Superior temporal gyrus (tissue), 1 donor: ENCODE measurements at regions not wholly inside any gene's neighbourhood (a gene's known extent, or its start where the extent isn't known, plus 50 kb on each side); places are given as distances from the start of the nearest gene placed in this dataset.

Source experiments
- DNase-seq: peaks from one replicate; pipeline ENCODE4 v3.0.0-alpha.2; 2016; ENCODE audit errors: extremely low spot score

DNA sequence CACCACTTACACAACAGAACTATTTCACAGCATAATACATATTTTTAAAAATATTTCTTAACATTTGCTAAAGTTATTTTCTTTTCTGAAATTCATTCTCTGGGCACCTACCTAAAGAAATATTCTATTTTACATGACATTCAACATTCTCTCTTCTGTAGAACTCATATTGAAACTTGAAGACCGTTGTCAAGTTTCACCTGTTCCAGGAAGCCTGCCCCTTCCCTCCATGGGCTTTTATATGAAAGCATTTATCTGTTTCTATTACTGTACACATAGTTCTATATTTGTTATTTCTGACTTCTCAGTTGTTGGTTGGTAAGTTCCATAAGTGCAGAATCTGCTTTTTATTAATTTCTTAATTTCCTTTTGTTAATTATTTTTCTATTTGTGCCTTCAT is 204.3 kb upstream of the ALCAM start:
- no peak for DNase-seq

DNA sequence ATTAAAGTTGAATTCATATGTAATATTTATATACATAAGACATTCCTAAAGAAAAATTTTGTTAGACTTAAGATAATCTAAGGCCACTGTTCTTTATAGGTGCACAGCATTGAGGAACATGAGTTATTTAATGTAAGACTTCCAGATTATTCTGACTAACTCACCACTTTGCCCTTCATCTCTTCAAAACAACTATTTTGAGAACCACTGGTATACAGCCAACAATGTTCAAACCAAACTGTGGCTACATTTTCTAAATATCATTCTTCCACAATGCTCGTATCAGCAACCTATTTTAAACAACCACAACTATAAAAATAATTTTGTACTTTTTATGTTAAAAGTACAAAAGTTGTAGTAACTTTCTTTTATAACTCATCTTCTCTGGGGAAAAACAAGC is 199.8 kb upstream of the ALCAM start:
- no peak for DNase-seq

DNA sequence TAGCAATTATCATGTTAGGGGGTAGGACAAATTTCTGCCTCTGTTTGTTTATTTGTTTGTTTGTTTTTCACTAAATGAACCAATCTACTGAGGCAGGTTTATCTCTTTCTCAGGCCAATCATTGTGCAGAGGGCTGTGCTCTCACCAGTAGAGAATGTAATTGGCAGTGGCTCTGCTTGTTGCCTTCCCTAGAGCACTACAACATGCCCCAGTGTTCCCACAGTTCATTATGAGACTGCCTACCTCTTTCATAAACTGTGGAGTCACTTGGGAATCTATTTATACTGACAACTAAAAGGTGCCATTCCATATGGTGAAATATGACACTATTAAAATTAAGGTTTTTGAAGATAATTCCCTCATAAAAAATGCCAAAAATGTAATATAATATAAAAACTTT is 196.3 kb upstream of the ALCAM start:
- DNase-seq: no peak

DNA sequence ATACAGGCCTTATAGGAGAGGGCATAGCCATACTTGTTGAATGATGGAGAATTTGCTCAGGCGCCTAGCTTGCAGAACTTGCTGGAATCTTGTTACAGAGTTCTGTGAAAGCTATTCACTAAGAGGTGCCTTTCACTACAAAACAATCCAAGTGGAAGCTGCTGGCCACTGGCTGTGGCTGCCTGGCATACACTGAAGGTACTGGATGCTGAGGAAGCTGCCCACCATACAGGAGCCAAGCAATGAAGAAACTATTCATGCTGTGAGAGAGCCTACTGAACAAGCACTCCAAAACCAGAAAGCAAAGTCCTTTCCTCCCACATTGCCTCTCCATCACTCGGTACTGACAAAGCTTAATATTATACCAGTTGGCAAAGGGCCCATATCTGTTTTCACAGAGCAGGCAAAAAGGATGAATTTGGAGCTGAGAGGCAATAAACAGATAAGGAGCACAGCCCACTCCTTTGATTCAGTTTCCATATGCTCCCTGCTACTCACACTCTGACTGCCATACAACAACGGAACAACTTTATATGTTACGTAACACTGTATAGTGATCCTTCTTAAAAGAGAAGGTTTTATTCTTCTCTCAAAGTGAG is 192.6 kb upstream of the ALCAM start:
- no peak for DNase-seq

DNA sequence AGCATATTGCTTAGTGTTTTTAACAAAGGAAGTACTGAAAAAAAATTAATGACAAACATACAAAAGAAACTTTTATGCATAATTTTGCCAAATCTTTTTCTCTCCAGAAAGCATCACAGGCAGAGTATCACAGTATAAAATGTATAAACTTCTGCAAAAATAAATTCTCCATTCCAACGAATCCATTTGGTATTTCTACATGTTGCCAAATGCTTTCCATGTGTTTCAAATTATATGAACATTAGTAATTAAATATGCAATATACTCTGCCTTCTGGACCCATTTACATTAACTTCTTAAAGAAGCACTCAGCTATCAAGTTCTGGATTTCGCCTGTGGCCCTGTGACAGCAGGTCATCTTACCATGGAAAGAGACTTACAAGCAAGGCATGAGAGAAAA is 189.1 kb upstream of the ALCAM start:
- DNase-seq: no peak

DNA sequence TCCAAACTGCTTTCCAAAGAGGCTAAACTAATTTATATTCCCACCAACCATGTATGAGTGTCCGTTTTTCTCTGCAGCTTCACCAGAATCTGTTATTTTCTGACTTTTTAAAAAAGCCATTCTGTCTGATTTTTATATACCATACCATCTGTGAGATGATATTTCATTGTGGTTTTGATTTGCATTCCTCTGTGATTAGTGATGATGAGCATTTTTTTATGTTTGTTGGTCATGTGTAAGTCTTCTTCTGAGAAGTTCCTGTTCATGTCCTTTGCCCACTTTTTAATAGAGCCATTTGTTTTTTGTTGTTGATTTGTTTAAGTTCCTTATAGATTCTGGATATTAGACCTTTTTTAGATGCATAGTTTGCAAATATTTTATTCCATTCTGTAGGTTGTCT is 179.4 kb upstream of the ALCAM start:
- no peak for DNase-seq

DNA sequence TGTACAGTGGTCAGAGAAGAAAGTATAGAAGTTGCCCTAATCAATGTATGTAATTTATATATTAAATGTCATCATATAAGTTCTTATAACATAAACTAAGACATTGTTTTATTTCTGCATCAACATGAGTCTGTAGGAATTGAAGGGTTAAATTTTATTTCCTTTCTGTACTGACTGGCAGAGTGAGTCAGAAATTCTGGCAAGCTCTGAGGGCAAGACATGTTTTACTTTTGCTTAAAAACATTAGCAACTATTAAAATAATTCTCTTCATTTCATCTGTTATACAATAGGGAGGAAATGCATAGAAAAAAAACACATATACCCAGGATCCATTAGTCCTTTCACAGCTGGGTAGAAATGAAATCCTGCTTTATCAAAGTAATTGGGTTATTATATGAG is 171.4 kb upstream of the ALCAM start:
- DNase-seq: no peak

DNA sequence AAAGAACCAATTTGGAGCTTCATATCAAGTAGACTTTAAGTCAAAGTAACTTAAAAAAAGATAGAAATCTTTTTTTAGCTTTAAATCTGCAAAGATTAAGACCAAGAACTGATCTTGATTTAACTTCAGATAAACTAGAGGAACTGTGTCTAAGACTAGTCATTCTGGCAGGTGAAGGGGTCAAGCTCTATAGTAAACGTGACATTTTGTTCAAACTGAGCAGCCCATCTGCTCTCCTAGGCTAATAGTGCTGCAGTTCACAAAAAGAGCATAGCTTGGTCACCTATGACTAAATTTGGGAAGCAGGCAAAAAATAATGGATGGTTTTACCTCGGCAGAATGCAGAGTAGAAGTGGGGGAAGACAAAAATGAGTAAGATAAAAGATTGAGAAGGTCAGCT is 168.8 kb upstream of the ALCAM start:
- no peak for DNase-seq

DNA sequence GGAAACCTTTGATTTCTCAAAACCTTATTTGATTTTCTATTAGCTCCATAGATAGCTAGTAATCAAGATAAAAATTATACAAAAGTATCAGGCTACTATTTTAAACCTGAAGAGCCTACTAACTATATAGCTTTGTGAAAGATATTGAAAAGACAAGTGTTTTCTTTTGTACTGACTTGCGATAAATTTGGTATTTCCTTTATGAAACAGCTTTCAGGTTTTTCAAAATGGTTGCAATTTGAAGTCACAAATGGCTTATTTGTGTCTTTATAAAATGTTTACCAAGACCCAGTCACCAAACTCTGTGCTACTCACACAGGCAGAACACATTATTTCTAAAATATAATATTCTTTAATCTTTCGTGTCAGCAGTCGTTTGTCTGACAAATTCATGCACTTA is 167.5 kb upstream of the ALCAM start:
- DNase-seq: no peak

DNA sequence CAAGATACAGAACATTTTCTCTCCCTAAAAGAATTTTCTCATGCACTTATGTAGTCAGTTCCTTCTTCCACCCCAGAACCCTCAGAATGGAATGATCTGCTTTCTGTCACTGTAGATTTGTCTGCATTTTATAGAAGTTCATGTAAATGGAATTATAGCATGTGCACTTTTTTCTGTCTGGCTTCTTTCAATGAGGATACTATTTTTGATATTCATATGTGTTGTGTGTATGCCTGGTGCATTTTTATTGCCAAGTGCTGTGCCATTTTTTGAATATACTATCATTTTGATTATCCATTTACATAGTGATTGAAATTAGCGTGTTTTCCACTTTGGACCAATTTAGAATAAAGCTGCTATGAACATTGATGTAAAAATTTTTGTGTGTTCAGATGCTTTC is 156.6 kb upstream of the ALCAM start:
- no peak for DNase-seq

DNA sequence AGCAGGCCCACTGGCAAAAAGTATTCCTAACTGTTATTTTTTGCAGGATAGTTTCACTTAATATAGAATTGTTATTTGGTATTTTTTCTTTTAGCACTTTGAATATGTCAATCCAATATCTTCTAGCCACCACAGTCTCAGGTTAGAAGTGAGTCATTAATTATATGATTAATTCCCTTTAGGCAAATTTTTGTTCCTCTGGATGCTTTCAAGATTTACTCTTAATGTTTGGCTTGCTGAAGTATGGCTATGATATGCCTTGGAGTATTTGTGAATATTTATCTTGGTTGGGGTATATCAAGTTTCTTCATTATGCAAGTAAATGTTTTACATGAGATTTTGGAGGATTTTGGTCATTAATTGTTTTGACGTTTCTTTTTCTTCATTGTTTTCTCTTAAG is 152.1 kb upstream of the ALCAM start:
- no peak for DNase-seq

DNA sequence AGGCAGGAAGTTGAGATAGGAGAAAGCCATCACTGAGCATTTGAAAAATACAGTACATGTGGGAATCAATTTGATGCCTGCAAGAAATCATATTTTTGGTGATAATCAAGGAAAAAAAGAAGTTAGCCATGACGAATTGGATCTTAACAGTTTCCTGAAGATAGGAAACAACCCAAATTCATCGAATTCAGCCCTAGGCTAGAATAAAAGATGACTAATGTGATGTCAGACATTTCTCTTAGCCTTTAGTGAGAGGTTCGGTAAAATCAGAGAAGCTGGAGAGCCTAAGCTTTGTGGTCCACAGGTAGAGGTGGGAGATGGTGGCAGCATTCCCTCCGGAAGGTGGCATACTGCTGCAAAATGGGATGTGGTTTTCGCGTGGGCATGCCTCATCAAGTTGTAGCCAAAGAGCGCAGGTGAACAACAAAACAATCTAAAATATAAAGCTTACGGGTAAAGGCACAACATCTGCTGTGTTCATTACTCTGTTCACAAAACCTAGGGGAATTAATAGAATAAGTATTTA is 144.1 kb upstream of the ALCAM start:
- DNase-seq: no peak

DNA sequence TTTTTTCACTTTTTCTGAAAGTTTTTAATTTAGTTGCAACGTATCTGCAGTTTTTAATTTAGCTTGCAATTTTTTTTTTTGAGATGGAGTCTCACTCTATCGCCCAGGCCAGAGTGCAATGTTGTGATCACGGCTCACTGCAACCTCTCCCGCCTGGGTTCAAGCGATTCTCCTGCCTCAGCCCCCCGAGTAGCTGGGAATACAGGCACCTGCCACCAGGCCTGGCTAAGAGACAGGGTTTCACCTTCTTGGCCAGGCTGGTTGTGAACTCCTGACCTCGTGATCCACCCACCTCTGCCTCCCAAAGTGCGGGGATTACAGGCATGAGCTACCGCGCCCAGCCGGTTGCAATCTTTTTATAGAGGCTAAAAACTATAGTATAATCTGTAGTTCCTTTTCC is 142.9 kb upstream of the ALCAM start:
- DNase-seq: no peak

DNA sequence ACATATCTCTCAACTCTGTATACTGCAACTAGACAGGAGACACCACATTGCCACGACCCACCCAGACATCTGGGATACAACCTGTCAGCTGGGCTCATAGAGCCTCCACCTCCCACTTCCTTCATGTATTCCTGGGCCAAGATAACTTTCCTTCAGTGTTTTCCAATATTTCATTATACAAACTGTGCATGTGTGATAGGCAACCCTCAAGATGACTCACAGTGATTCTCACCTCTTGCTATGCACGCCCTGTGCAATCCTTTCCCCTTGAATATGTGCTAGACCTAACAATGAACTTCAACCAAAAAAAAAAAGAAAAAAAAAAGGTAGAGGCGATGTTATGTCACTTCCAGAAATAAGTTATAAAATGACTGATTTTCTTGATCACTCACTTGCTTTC is 138.0 kb upstream of the ALCAM start:
- DNase-seq: no peak

DNA sequence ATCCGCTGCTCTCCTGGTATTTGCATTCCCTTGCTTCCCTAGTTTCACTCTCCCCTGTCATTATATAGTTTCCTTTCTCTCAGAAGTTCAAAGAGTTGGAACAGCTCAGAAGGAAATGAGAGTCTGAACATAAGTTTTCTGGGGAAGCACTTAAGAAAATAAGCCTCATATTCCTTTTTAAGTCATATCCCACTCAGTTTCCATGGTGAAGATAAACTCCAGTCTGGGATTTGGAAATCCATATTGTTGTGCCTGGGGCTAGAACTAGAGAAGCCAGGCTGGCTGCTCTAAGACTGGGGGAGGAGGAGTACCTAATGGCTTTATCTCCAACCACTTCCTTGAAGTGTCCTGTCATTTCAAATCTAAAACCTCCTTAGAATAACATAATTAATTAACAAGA is 134.2 kb upstream of the ALCAM start:
- DNase-seq: no peak

DNA sequence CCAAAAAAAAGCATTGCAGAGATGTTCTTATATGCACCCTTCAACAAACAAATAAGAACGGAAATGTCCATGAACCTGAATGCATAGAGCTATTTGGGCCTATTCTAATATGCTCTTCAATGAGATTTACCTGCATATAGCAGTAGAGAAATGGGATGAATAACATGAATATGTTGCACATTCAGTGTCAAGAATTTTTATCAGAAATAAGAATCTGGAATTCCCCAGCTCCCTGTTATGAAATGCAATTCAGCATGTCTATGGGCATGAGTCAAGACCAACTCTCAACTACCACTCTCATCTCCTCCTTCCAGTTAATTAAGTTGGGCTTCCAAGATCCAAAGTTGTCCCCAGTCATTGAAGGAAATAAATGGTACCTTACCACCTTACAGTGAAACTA is 133.7 kb upstream of the ALCAM start:
- DNase-seq: no peak

DNA sequence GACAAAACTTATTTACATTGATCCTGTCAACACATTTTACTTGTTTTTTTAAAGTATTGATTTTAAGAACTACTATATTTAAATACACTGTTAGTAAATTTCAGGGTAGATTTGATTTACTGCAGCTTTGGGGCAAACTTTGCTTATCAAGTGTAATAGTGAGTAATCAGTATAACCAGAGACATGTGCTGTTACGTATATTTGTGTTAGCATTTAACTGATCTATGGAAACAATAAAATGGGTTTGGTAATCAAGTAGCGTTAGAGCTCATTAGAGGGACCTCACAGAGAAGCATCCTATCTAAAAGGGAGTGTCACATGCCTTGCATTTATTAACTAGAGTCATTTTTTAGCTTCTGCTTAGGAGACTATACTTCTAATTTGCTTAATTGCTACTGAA is 131.5 kb upstream of the ALCAM start:
- DNase-seq: no peak

DNA sequence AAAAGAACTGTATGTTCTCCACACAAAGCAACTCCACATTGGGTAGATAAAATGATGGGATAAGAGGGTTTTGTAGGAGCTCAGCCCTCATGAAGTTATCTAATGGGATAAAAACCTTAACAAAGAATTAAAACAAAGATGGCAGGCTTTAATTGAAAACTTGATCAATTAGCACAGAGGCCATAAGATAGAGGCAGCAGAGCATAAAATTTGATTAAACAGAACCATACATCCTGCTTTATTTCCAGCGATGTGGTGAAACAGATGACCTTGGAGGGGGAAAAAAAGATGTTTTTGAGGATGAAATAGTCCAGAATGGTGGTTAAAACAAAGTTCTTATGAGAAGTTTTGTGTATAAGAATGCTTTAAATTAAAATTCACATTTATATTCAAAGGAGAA is 130.9 kb upstream of the ALCAM start:
- no peak for DNase-seq

DNA sequence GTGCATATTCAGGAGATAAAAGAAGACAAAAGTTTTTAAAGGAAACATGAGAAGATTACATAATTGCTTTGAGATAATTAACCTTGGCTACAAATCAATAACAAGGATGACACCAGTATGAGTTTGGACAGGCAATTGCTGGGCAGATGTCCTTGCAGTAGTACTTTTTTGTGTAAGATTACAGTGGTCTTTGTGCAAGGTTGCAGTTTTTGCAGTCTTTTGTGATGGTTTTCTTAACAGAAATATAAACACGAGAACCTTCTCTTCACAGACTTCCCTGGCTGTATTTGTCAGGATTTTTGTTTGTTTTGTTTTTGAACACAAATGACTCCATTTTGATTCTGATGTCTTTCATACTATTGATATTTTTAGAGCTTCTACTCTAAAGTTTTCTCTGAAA is 128.3 kb upstream of the ALCAM start:
- DNase-seq: no peak

DNA sequence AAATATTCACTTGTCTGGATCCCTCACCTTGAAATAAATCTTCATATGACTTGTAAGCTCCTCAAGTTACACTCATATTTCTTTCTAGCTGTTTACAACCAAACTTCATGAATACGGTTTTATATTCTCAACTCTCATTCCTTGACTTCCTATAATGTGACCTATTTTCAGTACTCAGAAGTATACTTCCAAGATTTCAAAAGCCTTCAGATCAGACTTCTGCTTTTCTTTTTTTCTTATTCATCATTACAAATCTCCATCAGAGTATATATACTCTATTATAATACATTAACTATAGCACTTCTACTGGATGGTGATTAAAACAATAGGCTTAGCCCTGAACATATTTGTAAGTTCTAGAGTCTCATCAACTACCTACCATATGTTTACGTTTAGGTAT is 123.6 kb upstream of the ALCAM start:
- no peak for DNase-seq

DNA sequence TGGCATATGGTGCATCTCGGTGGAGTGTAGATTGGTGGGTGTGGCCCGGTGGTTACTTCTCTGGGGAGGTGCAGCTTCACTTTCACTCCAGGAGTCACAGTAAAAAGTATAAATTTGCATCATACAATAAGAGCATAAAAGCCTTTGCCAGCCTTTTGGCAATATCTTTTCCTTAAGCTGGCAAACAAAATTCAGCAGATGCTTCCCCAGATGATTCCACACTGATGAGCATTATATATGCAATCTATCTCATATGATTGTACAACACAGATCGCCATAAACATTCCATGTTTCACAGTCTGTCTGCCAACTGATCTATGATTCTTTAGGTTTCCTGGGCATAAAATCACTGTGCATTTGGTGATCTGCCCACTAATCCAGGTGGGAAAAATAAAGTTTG is 120.2 kb upstream of the ALCAM start:
- no peak for DNase-seq

DNA sequence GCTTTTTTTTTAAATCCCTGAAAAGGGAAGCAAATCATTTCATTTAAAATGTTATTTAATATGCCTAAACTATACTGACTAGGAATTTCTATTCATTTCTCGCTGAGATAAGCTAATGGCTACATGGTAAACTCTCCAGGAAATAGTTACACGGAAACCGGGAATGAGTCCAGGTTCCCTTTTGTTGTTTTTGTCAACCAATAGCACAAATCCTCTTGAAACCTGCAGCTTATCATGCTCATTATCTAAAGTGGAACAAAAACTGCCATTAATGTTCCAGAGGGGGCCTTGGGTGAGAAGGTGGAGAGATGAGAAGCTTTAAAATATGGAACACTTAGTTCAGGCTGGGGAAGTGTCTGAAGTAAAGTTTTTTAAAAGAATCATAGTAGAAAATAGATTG is 113.5 kb upstream of the ALCAM start:
- DNase-seq: no peak

DNA sequence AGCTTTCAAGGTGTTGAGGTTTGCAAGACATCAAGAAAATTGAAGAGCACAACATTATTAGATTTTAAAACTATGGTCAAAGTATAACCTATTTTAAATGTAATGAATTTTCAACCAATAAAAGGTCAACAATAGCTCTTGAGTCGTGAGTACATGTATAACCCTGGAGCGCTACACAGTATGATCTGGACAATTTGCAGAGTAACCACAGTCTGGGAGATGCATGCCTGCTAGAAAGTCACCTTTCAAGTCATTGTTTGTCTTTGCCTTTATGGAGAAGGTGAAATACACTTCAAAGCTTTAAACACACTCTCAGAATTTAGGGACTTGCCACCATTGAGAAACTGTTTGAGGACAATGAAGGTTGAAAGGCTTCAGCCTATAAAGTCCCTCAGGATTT is 112.6 kb upstream of the ALCAM start:
- no peak for DNase-seq

DNA sequence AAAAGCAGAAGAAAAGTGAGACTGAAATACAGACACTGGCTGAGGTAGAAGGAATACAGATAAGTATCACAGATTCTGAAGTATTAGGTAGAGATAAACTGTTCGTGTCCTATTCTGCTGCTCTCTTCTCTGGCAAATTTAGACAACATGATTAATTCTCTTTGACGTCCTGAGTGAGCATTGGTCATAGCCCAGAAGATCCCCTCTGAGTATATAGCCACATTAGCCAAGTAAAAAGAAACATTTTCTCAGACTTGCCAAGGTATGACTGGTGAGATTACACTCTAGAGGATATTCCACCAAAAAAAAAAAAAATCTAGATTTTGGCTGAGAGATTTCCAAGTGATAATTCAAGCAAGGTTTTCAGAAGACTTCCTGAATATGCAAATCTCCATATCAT is 111.4 kb upstream of the ALCAM start:
- no peak for DNase-seq

DNA sequence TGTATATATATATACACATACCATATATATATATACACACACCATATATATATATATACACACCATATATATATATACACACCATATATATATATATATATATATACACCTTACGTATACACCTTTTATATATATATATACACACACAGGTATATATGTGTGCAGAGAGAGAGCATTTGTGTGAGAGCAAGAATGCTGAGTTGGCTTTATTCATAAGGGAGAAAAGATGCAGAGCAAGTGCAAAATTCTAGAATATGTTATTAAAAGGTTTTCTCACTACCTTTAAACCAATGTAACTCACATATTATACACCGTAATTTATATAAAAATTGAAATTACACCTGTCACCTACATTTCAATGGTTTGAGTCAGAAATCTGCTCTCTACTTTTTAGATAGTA is 107.2 kb upstream of the ALCAM start:
- no peak for DNase-seq
